ENCODE measurements at regions not wholly inside any gene's neighbourhood (a gene's known extent, or its start where the extent isn't known, plus 50 kb on each side); places are given as distances from the start of the nearest gene placed in this dataset.

DNA sequence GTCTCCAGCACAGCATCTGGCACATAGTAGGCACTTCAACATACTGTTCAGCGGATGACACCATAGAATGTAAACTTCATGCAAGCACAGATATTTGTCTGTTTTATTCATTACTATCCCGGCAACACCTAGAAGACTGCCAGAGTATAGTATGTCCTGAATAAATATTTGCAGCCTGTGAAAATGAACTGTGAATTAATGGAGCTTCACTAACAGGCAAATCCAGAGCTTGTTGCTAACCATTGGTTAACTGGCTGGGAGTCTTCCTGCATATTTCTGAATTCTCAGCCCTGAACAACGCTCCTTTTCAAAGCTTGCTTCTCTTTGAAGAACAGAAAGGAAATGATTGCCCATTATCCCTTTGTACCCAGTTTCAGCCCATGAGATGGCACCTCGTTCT lies 243.3 kb upstream of the CRY1 start:
- Histone ChIP-seq H3K9me3 (ENCODE audit: control insufficient read depth in 4 of 4, insufficient read depth in 3 of 4, low read length in 3 of 4) (no peaks in the 10 kb centered on the region), H3K27ac (ENCODE audit: low read depth in 1 of 2, low read length in 1 of 2) (no peak overlapping the region), H3K4me1 (ENCODE audit: control insufficient read depth in 5 of 5, insufficient read depth in 5 of 5, low read length in 5 of 5) (peaks cover 0 to 6% (median 0%) of the 10 kb centered on the region in 5 donors), H3K4me3 (no peak overlapping the region), H3K9ac (ENCODE audit: insufficient read depth in 1 of 2, low read length in 2 of 2) (no peak overlapping the region), H3K27me3 (ENCODE audit: control insufficient read depth in 3 of 3, insufficient read depth in 3 of 3, low read length in 2 of 3) (peaks cover 0 to 6% (median 0%) of the 10 kb centered on the region in 3 donors), H3K36me3 (ENCODE audit: control insufficient read depth in 4 of 4, insufficient read depth in 4 of 4, low read length in 4 of 4) (no peaks in the 10 kb centered on the region)
- TF ChIP-seq CTCF (IDR thresholded peaks at IDR 0.05; ENCODE audit: control extremely low read depth, extremely low read depth): no peak
- 72 to 88% methylated on average over 4 of the region's 4 CpGs for WGBS, 2 donors
- ATAC-seq (ENCODE audit: insufficient read depth, low FRiP score): no peak
- DNase-seq: no peak

- no peak overlapping the region for H3K4me3 ChIP-seq
- no peaks in the 10 kb centered on the region for H3K9me3 ChIP-seq (ENCODE audit: control insufficient read depth in 4 of 4, insufficient read depth in 3 of 4, low read length in 3 of 4)
- peaks cover 0 to 6% (median 0%) of the 10 kb centered on the region in 3 donors for H3K27me3 ChIP-seq (ENCODE audit: control insufficient read depth in 3 of 3, insufficient read depth in 3 of 3, low read length in 2 of 3)
- WGBS, 2 donors: 76 to 78% methylated on average over 9 of the region's 9 CpGs
- ATAC-seq (ENCODE audit: insufficient read depth, low FRiP score) (no peak), DNase-seq (no peak)
- H3K4me1 ChIP-seq (ENCODE audit: control insufficient read depth in 5 of 5, insufficient read depth in 5 of 5, low read length in 5 of 5): peaks cover 0 to 6% (median 0%) of the 10 kb centered on the region in 5 donors
- H3K9ac ChIP-seq (ENCODE audit: insufficient read depth in 1 of 2, low read length in 2 of 2): no peak overlapping the region
- no peak for TF ChIP-seq CTCF (IDR thresholded peaks at IDR 0.05; ENCODE audit: control extremely low read depth, extremely low read depth)
- H3K27ac ChIP-seq (ENCODE audit: low read depth in 1 of 2, low read length in 1 of 2): no peak overlapping the region
- no peaks in the 10 kb centered on the region for H3K36me3 ChIP-seq (ENCODE audit: control insufficient read depth in 4 of 4, insufficient read depth in 4 of 4, low read length in 4 of 4)
Observed at GRCh38 chr12:107337346-107338095, 244.2 kb upstream of the CRY1 start.

DNA sequence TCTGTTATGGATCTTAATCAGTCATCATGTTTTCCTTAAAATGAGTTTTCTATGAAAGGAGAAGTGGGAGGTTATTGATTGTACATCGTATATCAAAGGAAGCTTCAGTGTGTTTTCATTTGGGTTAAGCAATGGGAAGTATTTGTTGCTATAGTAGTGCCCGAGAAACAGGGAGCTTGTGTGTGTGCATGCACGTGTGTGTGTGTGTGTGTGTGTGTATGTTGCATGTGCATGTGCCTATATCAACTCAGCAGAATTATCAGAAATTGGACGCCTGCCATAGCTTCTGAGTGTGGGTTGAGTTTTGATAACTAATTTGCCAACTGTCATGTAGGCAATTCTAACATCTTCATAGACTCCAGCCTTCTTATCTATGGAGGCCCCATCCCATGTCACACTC lies 246.1 kb upstream of the CRY1 start:
- ATAC-seq (ENCODE audit: insufficient read depth, low FRiP score) (no peak), DNase-seq (peak; percentile 34 to 58 (median 36))
- H3K4me3 ChIP-seq: no peak overlapping the region
- no peak overlapping the region for H3K9ac ChIP-seq (ENCODE audit: insufficient read depth in 1 of 2, low read length in 2 of 2)
- WGBS, 2 donors: 40 to 41% methylated on average over 4 of the region's 4 CpGs
- peaks cover 0 to 6% (median 0%) of the 10 kb centered on the region in 5 donors for H3K4me1 ChIP-seq (ENCODE audit: control insufficient read depth in 5 of 5, insufficient read depth in 5 of 5, low read length in 5 of 5)
- H3K27me3 ChIP-seq (ENCODE audit: control insufficient read depth in 3 of 3, insufficient read depth in 3 of 3, low read length in 2 of 3): peaks cover 0 to 6% (median 0%) of the 10 kb centered on the region in 3 donors
- H3K27ac ChIP-seq (ENCODE audit: low read depth in 1 of 2, low read length in 1 of 2): no peak overlapping the region
- TF ChIP-seq CTCF (IDR thresholded peaks at IDR 0.05; ENCODE audit: control extremely low read depth, extremely low read depth): no peak
- H3K9me3 ChIP-seq (ENCODE audit: control insufficient read depth in 4 of 4, insufficient read depth in 3 of 4, low read length in 3 of 4): no peaks in the 10 kb centered on the region
- no peaks in the 10 kb centered on the region for H3K36me3 ChIP-seq (ENCODE audit: control insufficient read depth in 4 of 4, insufficient read depth in 4 of 4, low read length in 4 of 4)

All from lung (tissue), 11 donors.